ENCODE measurements at regions not wholly inside any gene's neighbourhood (a gene's known extent, or its start where the extent isn't known, plus 50 kb on each side); places are given as distances from the start of the nearest gene placed in this dataset.
"Not testable (repeated sequence)": the region's sequence is repeated elsewhere in the genome, so short reads cannot be mapped to it uniquely, and the experiment has no call there.

DNA sequence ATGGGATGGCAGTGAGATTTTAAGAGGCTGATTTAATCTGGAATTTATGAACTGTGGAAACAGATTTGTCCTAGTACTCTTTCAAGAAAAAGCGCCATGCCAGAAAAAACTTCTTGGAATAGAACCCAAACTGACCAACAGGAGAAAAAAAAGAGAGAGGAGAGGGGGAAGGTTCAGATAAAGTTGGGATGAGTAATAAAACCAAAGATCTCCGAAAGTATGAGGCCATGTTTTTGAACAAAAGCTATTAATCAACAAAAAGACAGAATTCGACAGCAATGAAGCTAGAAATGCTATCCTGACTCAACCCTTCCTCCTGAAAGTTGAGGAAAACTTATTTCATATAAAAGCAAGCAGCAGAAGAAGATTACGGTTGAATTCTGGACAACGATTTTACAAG is 135.5 kb downstream of the CEMIP2 start:
- DNase-seq, result no peak

DNA sequence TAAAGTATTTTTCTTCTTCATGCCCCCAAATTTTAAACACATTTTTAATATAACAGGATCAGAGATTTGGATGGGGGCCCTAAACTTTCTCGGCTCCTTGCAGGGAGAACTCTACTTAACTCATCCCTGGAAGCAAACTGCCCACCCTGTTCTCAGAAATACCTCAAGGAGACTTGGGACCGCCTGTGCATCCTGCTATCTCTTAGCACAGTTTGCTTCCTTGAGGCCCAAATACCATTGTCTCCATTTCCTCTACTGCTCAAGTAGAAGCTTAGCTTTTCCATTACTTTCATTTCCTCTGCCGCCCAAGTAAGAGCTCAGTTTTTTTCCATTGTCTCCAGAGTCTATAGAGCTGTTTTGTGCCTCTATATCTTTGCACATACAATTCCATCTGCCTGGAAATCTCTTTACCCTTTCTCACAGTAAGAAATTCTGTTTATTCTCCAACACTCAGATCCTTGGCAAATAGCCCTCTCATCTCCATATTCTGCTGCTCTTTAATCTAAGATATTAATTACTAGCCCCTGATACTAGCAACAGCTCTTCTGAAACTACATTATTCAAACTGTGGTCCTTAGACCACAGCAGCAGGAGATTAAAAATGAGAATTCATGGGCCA is 137.8 kb downstream of the CEMIP2 start:
- DNase-seq, result no peak

DNA sequence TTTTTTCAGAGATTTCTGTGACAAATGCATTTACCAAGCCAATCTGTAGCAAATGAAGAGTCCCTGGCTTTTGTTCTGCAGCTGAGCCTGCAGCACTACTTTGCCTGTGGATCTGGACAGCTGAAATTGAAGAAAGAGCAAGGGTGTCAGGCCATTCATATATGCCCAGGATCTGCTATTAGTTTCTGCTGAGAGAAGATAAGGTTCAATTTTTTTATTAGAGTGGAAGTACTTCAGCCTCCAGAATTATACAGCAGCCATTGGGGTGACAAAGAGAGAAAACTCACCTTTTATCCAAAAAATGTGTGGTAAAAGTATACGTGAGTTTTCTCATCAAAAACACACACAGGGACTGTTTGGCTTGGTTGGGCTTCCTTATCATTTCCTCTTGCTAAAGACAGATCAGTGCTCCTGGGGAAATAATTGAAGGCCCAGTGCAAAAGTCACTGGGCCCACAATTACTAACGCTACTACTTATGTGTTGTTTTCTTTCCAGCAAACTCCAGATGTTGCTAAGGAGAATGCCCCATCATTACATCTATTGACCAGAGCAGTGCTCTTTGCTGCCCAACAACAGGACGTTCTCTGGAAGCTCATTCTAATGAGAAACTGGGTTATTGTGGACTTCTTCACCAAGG is 138.6 kb downstream of the CEMIP2 start:
- no peak for DNase-seq

DNA sequence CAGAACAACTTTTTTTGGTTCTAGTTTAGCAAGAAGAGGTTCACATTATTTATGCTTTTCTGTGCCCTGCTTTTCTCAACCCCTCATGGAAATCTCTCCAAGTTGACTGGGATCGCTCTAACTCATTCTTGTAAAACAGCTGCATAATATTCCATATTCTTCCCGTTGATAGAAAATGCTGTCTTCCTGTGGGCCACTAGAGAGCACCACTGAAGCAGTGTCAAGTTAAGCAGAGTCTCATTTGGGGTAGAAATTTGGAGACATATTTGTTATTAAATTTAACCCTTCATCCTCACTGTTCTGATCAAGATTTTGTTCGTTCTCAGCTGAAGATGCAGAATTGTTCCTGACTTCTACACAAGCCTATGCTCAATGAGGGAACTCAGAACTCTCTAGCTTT is 140.1 kb downstream of the CEMIP2 start:
- no peak for DNase-seq

DNA sequence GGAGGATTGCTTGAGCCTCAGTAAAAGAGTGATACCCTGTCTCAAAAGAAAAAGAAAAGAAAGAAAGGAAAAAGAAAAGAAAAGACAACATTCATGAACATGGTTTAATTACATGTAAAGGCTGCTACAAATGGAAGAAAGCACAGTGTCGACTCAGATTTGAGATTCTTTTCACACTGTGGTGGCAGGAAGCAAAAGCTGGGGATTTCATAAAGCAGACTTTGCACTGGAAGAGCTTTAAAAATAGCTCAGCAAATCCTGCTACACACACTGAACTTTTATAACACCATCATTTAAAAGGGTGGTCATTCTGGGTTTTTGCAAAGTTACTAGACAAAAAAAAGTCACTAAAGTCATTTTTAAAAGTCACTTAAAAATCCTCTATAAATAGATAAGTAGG is 140.8 kb downstream of the CEMIP2 start:
- DNase-seq, result no peak

DNA sequence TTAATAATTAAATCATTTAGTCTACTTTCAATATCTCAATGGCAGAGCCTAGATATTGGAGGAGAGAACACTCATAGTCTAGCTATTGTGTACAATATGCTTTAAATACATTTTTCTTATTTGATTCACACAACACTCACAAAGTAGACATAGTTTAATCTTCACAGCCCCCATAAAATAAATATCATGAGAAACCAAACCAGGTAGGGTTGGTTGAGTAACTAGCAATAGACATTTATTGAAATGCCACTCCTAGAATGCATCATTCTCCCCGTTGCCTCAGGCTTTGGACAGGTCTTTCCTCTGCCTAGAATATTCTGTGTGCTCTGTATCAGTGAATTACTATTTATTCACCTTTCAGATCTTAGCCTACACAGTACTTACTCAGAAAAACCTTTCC is 141.9 kb downstream of the CEMIP2 start:
- no peak for DNase-seq

DNA sequence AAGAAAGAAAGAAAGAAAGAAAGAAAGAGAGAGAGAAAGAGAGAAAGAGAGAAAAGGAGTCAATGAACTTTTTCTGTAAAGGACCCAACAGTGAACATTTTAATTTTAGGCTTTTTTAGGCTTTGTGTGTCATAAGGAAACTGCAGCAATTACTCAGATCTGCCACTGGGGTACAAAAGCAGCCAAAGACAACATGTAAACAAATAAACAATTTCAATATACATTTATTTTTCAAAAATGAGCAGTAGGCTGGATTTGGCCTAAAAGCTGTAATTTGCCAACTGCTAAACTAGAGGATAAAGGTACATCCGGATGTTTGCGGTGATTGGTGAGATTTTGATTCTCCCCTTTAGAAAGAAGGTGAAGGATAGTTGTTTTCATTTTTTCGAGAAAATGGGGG is 143.6 kb downstream of the CEMIP2 start:
- DNase-seq, result no peak

DNA sequence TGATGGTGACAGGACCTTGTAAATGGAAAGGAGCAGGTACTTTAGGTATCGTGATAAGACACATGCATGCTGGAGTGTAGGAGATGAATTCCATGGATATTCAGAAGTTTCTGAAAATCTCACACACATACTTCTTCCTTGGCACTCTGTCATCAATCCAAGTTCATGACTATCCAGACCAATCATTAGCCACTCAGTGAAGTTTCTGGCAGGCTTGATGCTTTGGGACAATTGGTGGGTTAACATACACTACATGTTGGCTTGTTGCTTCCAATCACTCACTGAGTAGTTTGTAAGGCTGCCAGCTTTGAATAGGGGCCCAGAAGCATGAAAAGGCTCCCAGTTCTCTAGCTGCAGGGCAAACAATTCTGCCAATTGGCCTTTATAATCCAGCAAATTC is 147.6 kb downstream of the CEMIP2 start:
- no peak for DNase-seq

DNA sequence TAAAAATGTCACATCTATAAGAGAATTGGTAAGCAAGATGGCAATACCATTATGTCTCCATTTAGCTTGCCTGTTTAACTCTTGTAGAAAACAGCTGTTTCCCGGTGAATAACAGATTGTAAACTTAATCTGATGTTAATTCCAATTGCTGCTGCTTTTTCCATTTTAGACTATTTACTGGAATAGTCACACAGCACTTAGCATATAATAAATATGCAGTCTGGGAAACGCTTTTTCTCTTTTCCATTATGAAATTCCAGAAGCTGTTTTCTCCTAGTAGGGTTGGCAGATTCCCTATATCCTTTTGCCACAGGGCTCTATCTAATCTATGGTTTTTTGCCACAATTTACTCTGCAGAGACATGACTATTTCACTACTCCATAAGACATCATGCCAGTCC is 148.0 kb downstream of the CEMIP2 start:
- no peak for DNase-seq

DNA sequence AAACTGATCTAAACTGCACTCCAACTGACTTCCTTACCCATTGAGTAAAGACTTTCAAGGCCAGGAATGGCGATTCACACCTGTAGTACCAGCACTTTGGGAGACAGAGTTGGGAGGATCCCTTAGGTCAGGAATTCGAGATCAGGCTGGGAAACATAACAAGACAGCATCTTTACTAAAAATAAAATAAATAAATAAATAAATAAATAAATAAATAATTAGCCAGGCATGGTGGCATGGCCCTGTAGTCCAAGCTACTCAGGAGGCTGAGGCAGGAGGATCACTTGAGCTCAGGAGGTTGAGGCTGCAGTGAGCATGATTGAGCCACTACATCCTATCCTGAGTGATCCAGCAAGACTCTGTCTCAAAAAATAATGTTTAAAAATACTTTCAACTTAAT is 148.4 kb downstream of the CEMIP2 start:
- no peak for DNase-seq

DNA sequence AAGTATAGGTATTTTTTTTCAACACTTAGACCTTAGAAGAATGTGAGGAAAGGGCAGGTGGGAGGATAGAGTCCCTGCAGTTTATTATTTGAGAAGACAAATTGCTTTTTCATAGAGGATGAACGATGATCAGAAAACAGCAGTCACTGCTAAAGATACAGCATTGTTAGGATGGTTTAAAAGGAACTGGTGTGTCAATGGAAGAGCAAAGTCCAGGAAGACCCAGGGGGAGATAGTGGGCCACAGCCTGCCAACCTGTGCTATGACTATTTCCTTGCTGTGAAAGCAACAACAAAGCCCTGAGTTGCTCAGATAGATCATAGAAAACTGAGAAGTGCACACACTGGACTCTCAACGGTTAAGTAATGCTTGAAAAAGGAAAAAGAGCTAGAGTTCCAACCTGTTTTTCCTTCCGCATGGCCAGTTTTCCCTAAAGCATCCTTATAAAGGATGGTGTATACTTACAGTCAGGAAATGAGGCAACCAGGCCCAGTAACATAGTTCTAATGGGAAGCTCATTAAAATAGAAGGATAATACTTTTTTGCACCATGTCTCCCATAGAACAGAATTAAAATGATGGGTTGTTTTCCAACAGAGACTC is 153.8 kb downstream of the CEMIP2 start:
- no peak for DNase-seq

DNA sequence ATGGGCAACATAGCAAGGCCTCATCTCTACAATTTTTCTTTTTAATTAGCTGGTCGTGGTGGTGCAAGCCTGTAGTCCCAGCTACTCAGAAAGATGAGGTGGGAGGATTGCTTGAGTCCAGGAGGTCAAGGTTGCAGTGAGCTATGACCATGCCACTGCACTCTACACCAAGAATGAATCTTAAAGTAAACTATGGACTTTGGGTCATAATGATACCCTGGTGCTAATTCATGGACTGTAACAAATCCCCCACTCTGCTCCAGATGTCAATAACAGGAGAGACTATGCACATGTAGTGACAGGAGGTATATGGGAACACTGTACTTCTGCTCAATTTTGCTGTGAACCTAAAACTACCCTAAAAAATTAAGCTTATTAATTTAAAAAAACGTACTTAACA is 155.4 kb downstream of the CEMIP2 start:
- DNase-seq, result no peak

DNA sequence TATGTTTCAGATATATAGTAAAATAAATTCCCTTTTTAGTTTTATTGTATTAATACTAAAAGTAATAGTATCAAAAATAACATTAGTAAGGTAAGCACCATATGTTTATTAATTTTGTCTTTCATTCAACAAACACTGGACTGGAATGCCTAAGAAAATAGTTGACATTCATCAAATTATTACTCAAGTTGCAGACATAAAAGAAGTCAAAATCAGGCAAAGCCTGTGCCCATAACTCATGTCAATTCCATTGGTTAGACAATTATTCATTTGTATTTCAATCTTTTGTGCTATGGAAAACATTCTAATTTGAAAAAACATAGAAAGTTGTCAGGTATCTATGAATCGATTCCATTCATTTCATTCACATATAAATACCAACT is 158.9 kb downstream of the CEMIP2 start:
- no peak for DNase-seq

DNA sequence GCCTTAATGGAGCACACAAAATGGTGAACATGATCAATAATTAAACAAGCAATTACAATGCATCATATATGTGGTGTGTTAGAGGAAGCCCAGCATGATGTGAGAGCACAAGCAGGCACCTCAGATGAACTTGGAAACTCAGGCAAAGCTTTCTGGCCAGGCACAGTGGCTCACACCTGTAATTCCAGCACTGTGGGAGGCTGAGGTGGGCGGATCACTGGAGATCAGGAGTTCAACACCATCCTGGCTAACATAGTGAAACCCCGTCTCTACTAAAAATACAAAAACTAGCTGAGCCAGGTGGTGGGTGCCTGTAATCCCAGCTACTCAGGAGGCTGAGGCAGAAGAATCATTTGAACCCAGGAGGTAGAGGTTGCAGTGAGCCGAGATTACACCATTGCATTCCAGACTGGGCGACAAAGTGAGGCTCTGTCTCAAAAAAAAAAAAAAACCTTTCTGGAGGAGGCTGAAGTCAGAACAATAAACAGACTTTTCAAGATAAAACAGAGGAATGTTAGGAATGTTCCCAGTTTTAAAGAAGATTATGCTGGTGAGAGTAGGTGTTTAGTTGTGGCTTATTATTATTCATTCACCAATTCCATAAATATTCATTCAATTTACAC is 159.4 kb downstream of the CEMIP2 start:
- DNase-seq, result no peak

DNA sequence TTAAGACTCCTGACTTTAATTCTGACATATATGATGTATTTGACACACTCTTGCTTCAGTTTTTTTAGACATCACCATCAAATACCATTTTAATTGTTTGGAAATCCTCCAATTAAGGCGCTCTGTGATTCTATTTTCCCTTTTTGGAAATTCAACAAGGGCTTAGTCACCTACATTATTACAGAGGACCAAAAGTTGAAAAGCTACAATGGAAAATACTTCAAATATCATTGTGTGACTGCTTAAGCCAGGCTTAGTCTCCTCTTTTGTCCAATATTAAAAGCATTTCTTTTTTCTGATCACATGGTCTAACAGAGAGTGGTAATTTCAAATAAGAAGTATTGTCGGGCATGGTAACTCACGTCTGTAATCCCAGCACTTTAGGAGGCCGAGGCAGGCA is 160.3 kb downstream of the CEMIP2 start:
- no peak for DNase-seq

DNA sequence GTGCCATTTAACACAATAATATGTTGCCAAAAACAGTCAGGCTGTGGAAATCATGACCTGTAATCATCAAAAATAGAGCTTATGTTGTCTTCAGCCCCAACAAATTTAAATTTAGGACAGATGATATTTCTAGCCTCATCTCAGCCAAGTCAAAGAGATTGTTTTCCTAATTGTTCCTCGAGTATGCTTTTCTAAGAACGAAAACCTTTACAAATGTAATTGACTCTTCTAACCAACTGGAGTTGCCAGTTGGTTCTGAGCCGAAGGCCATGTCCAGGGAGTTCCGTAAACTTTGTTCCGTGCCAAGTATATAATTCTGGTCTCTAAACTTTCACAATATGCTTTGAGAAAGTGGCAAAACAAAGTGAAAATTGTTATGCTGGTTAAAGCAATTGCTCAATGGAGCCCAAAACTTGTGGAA is 160.8 kb downstream of the CEMIP2 start:
- no peak for DNase-seq

DNA sequence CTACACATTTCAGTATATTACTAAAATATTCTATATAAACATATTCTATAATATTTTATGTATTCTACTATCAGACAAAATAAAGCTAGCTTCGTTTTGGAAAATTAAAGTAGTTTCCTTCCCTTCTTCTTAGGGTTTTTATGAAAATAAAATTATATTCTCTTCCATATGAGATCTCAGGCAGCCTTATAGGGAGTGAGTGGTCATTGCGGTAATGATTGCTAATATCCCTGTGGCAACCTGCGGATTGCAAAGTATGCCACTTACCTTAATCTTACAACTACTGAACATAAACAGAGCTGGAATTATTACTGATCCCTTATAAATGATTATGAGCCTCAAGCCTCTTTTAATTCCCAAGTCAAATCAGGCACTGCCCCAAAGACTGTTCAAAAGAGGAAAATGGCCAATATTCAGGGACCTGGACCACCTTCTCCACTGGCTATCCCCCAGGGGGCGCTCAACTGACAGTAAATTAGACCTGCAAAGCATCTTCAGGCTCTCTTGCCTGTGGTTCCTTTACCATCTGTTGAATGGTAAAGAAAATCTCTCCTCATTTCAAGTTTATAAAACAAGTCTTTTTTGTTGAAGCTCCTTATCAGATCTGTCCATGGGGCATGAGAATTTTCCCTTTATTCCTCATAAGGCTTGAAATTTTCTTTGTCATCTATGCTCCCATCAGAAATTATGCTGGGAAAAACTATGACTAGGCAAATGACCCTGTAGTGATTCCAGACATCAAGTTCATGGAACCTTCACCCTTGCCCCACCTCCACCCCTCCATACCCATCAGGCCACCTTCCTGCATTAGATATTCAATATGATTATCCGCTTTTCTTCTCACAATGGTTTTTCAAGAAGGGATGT is 163.9 kb downstream of the CEMIP2 start:
- no peak for DNase-seq

DNA sequence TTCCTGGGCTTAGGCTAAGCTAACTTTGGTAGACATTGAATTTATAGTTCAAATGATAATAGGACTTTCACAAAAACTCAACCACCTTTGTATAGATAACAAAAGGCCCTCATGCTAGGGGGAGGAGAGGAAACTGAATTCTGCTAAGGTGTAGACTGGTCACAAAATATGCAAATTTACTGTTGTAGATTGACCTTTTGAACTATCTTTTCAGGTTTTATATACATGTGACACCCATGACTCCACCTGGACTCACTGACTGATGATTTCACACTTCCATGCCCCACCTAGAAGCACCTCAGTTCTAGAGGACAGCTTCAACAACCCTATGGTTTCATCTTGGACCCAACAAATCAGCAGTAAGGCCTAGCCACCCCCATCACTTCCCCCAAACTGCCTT is 165.7 kb downstream of the CEMIP2 start:
- no peak for DNase-seq

DNA sequence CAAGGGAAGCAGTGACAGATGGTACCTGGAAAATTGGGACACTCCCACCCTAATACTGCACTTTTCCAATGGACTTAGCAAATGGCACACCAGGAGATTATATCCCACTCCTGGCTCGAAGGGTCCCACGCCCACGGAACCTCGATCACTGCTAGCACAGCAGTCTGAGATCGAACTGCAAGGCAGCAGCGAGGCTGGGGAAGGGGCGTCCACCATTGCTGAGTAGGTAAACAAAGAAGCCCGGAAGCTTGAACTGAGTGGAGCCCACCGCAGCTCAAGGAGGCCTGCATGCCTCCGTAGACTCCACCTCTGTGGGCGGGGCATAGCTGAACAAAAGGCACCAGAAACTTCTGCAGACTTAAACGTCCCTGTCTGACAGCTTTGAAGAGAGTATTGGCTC is 172.6 kb downstream of the CEMIP2 start:
- not testable (repeated sequence) for DNase-seq

DNA sequence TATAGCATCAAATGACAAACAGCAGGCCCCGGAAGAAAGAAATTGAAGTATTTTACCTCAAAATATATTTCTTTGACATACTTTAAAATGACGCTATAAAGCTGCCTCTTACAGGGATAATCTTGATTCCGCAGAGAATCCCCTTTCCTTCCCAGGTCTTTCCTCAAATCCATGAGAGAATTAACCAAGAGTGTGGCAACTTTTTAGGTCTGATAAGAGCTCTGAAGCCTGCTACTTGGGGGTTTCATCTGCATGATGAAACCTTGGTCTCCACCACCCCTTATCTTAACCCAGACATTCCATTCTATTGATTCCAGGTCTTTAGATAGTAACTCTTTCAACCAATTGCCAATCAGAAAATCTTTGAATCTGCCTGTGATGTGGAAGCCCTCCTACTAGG is 173.8 kb downstream of the CEMIP2 start:
- no peak for DNase-seq

DNA sequence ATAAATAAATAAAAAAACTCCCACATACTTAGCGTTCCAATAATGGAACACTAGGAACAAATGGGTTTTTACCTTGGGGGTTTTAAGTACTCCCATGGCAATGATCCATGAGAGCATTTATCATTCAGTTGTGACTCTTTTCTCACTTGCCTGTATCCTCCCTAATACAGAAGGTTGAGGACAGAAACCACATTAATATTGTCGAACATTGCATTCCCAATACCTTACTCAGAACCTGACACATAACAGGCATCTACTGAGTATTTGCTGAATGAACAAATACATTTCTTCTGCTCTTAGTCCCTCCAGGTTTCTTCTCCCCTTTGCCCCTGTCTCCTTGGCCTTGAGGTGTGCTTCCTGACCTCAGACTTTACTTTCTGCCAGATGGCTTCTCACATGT is 175.9 kb downstream of the CEMIP2 start:
- no peak for DNase-seq

DNA sequence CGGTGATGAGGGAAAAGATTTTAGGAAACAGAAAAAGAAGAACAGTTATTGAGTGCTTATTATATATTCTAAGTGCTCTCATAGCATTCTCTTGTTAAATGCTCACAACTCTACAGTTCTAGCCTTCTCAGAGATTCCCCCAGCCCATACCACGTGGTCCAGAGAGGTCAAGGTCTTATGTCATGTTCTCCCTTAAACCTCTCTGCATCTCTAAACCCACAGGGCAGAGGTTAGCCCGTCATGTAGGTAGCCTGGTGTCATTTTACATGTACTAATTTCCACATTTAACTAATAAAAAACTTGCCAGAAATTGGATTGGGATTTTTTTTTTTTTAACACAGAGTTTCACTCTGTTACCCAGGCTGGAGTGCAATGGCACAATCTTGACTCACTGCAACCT is 178.0 kb downstream of the CEMIP2 start:
- DNase-seq, result no peak

DNA sequence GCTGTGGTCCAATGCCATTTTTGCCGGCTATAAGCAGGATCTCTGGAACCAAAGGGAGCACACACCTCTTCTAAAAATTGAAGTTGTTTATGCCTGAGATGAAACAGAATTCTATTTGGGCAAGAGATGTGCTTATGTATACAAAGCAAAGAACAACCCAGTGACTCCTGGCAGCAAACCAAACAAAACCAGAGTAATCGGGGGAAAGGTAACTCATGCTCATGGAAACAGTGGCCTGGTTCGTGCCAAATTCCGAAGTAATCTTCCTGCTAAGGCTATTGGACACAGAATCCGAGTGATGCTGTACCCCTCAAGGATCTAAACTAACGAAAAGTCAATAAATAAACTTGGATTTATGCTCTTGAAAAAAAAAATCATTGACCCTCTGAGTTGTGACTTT is 178.7 kb downstream of the CEMIP2 start:
- no peak for DNase-seq

Data from DMS79 (cell line).